ENCODE measurements at regions not wholly inside any gene's neighbourhood (a gene's known extent, or its start where the extent isn't known, plus 50 kb on each side); places are given as distances from the start of the nearest gene placed in this dataset.

GRCh38 chr1:168913711-168914463 is 184.9 kb upstream of the DPT start:
- TF ChIP-seq TAF1 (IDR thresholded peaks at IDR 0.05; ENCODE audit: borderline replicate concordance, low read depth, low read length) (no peak), POLR2AphosphoS5 (IDR thresholded peaks at IDR 0.05; ENCODE audit: low read depth, low read length) (no peak)
